ENCODE measurements at regions not wholly inside any gene's neighbourhood (a gene's known extent, or its start where the extent isn't known, plus 50 kb on each side); places are given as distances from the start of the nearest gene placed in this dataset.
A peak's percentile ranks its signal among the peaks of the same experiment; 100 is the strongest.

DNA sequence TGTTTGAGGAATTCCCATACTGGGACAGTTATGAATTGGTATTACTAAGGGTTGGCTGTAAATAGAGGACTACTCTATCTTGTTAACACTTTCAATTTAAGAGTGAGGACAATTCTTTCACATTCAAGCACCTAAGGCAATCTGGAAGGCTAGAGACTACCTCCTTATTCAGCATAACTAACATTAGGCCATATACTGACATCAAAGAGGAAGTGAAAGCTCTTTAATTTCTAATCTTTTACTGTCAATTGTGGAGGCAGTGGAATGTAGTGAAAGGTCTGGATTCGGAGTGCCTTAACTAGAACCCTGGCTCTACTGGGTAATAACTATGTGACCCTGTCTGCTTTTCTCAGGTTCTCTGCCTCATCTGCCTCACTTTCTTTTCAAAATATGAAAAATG, 134.0 kb downstream of the UFM1 start:
- H3K4me3 ChIP-seq, result no peak overlapping the region
- ATAC-seq, result no peak
- H3K27ac ChIP-seq, result no peak overlapping the region
- TF ChIP-seq, protein P1, sequence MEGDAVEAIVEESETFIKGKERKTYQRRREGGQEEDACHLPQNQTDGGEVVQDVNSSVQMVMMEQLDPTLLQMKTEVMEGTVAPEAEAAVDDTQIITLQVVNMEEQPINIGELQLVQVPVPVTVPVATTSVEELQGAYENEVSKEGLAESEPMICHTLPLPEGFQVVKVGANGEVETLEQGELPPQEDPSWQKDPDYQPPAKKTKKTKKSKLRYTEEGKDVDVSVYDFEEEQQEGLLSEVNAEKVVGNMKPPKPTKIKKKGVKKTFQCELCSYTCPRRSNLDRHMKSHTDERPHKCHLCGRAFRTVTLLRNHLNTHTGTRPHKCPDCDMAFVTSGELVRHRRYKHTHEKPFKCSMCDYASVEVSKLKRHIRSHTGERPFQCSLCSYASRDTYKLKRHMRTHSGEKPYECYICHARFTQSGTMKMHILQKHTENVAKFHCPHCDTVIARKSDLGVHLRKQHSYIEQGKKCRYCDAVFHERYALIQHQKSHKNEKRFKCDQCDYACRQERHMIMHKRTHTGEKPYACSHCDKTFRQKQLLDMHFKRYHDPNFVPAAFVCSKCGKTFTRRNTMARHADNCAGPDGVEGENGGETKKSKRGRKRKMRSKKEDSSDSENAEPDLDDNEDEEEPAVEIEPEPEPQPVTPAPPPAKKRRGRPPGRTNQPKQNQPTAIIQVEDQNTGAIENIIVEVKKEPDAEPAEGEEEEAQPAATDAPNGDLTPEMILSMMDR (IDR thresholded peaks at IDR 0.05), result no peak
- H3K36me3 ChIP-seq, result no peaks in the 10 kb centered on the region
- DNase-seq, result no peak
- no peaks in the 10 kb centered on the region for H3K9me3 ChIP-seq
- H3K27me3 ChIP-seq, result no peaks in the 10 kb centered on the region
- intact Hi-C loops (cut with DNase I), result no loop called here
- H3K4me1 ChIP-seq, result no peaks in the 10 kb centered on the region

DNA sequence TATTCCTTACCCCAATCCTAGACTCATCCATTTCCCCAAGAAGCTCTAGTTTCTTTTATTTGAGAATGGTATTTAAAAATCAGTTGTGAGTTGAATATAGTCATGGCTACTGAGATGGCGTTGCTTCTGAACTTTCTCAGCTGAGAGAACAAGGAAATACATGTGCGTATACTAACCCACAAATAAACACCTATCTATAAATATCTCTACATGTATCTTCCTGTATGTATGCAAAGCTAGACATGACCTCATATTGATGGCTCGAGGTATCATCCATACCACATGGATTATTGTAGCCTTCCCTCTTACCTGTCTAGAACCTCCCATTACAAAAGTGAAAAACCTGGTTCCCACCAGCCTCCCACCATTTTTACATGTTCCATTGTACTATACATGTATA, 141.0 kb downstream of the UFM1 start:
- intact Hi-C loops (cut with DNase I), result no loop called here
- TF ChIP-seq, protein P1 (IDR thresholded peaks at IDR 0.05), result no peak
- H3K27me3 ChIP-seq, result no peaks in the 10 kb centered on the region

DNA sequence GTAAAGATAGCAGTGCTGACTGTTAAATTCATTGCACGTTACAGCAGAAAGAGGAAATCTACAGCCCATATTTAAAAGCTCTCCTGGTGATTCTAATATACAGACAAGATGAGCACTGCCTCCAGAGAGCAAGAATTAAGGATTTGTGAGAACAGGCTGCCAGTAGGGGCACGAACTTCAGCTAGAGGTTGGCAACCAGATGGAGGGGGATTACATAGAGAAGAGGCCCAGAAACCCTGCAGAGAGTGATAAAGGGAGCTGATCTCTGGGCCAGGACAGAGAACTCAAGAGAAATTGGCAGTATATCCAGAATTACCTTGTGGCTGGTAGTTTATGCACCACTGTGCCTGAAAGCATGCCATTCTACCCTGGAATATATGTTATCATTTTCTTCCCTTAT, 144.8 kb downstream of the UFM1 start:
- no peaks in the 10 kb centered on the region for H3K36me3 ChIP-seq
- no peaks in the 10 kb centered on the region for H3K27me3 ChIP-seq
- TF ChIP-seq, protein P1 (IDR thresholded peaks at IDR 0.05), result no peak
- peaks cover 0 to 1% of the 10 kb centered on the region in 2 donors for H3K9me3 ChIP-seq
- no peaks in the 10 kb centered on the region for H3K4me1 ChIP-seq
- intact Hi-C loops (cut with DNase I), result no loop called here
- ATAC-seq (no peak), DNase-seq (no peak)
- no peak overlapping the region for H3K27ac ChIP-seq
- H3K4me3 ChIP-seq, result no peak overlapping the region

More for the DNA sequence above, 141.0 kb downstream of the UFM1 start:
- DNase-seq (no peak), ATAC-seq (no peak)
- H3K4me1 ChIP-seq, result no peaks in the 10 kb centered on the region
- H3K36me3 ChIP-seq, result no peaks in the 10 kb centered on the region
- no peak overlapping the region for H3K27ac ChIP-seq
- peaks cover 0 to 1% of the 10 kb centered on the region in 2 donors for H3K9me3 ChIP-seq
- no peak overlapping the region for H3K4me3 ChIP-seq

DNA sequence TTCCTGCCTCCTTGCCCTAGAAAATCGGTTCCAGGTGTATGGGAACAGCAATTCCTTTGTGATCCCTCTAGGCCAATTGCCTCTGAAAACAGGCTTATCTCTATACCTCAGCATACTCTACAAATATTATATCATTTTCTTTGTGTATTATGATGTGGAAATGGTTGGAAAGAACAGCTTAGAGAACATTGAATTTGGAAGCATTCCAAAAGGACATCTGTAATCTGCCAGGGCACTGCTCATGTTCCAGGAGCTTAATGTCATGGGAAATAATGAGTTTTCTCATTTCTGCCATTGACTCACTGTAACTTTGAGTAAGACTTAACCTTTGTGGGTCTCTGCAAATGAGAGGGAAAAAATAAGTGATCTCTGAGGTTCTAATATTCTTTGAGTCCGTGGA, 147.3 kb downstream of the UFM1 start:
- DNase-seq (peak in 2 of 4 donors; percentile 6 to 30), ATAC-seq (no peak)
- Histone ChIP-seq H3K27ac (no peak overlapping the region), H3K9me3 (peaks cover 0 to 1% of the 10 kb centered on the region in 2 donors), H3K36me3 (no peaks in the 10 kb centered on the region), H3K4me3 (no peak overlapping the region), H3K27me3 (no peaks in the 10 kb centered on the region), H3K4me1 (no peaks in the 10 kb centered on the region)
- intact Hi-C loops (cut with DNase I), result no loop called here
- TF ChIP-seq, protein P1 (IDR thresholded peaks at IDR 0.05), result no peak

DNA sequence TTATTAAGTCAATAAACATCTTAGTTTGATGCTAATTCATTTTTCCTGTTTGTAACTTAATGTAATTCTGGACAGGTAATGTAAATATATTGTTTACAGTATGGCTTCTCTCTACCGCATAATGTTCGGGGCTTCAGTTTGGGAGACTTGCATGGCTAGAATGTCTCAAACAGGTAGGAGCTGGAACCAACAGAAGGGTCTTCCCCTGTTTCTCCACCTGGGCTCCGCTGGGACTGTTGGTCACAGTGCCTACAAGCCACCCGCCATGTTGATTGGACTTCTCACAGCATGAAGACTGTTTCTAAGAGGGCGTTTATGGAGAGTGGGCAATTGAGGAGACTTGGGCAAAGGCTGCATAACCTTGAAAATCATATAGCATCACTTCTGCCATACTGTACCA, 148.6 kb downstream of the UFM1 start:
- intact Hi-C loops (cut with DNase I), result no loop called here
- Histone ChIP-seq H3K9me3 (peaks cover 0 to 1% of the 10 kb centered on the region in 2 donors), H3K4me3 (no peak overlapping the region), H3K36me3 (no peaks in the 10 kb centered on the region), H3K4me1 (no peaks in the 10 kb centered on the region), H3K27ac (no peak overlapping the region), H3K27me3 (no peaks in the 10 kb centered on the region)
- TF ChIP-seq, protein P1 (IDR thresholded peaks at IDR 0.05), result no peak
- ATAC-seq (no peak), DNase-seq (no peak)

Data from left lung (tissue), 4 donors.